Aorta (tissue), 5 donors: ENCODE measurements at regions not wholly inside any gene's neighbourhood (a gene's known extent, or its start where the extent isn't known, plus 50 kb on each side); places are given as distances from the start of the nearest gene placed in this dataset.

ENCODE experiments used
- ATAC-seq: fragments of 200-7000 bp; cut with Tn5 transposase; one replicate; pipeline ENCODE4 v1.9.1; 2022; ENCODE audit warnings: moderate library complexity; ENCODE audit not compliant: low FRiP score
- DNase-seq, 2 donors: peaks; one replicate each; pipeline ENCODE4 v3.0.0-alpha.2; 2020
- H3K27ac ChIP-seq, 2 donors: one replicate each; pipeline ENCODE4 v1.5.1; 2013; ENCODE audit warnings: low read length in 2 of 2, mild to moderate bottlenecking in 2 of 2, moderate library complexity in 2 of 2, control low read depth in 1 of 2, inconsistent platforms in 1 of 2, low read depth in 1 of 2
- H3K27me3 ChIP-seq, 2 donors: one replicate each; pipeline ENCODE4 v1.6.1; 2013; ENCODE audit warnings: control low read depth in 1 of 2, low read length in 1 of 2, mild to moderate bottlenecking in 1 of 2, moderate library complexity in 1 of 2; ENCODE audit not compliant: insufficient read depth in 2 of 2, control insufficient read depth in 1 of 2
- H3K36me3 ChIP-seq, 2 donors: one replicate each; pipeline ENCODE4 v1.6.1; 2013; ENCODE audit warnings: control low read depth in 1 of 2, low read length in 1 of 2, mild to moderate bottlenecking in 1 of 2; ENCODE audit not compliant: insufficient read depth in 2 of 2, control insufficient read depth in 1 of 2
- H3K4me1 ChIP-seq, 2 donors: one replicate each; pipeline ENCODE4 v1.6.1; 2013; ENCODE audit warnings: low read length in 2 of 2, control low read depth in 1 of 2, mild to moderate bottlenecking in 1 of 2, moderate library complexity in 1 of 2; ENCODE audit not compliant: insufficient read depth in 2 of 2, control insufficient read depth in 1 of 2
- H3K4me3 ChIP-seq, 2 donors: one replicate each; pipeline ENCODE4 v1.5.1; 2013; ENCODE audit warnings: low read length in 2 of 2, control low read depth in 1 of 2, mild to moderate bottlenecking in 1 of 2
- H3K9me3 ChIP-seq: one replicate; pipeline ENCODE4 v1.6.1; 2013; ENCODE audit warnings: mild to moderate bottlenecking, low read length; ENCODE audit not compliant: control insufficient read depth
- WGBS, 2 donors: extraction: QIAGEN DNeasy Blood & Tissue Kit; methylation state at CpG; one replicate each; pipeline ENCODE4 v1.1.7; 2013; 5-methylcytosine and 5-hydroxymethylcytosine counted together
- intact Hi-C, 2 donors: fragments of 100-400 bp; cut with DNase I; formaldehyde crosslinking; loops; one replicate each; pipeline versions ENCODE4 v1.14.2 to v1.15.0; 2022
- donor health status: healthy with polysubstance abuse.
- donor health status: Bipolar disorder and iron deficiency.
- donor health status: DM: no; HTN: no; CAD: no.
- donor health status: DM: no; HTN: no; CAD: no.
- donor health status: DM: yes; HTN: yes; CAD: no.

GRCh38 chr7:15747712-15748111, 61.2 kb upstream of the MEOX2 start:
- Histone ChIP-seq H3K9me3 (no peaks in the 10 kb centered on the region), H3K4me3 (no peak overlapping the region), H3K27me3 (no peaks in the 10 kb centered on the region), H3K27ac (no peak overlapping the region), H3K36me3 (no peaks in the 10 kb centered on the region), H3K4me1 (peaks cover 5% of the 10 kb centered on the region in 2 donors)
- 33 to 37% methylated on average over 4 of the region's 4 CpGs for WGBS, 2 donors
- ATAC-seq (no peak), DNase-seq (no peak)
- intact Hi-C loops = no loop called here

GRCh38 chr7:15747301-15747700, 60.8 kb upstream of the MEOX2 start:
- 3 to 7% methylated on average over 2 of the region's 2 CpGs for WGBS, 2 donors
- intact Hi-C loops = no loop called here
- ATAC-seq (peak; percentile 75), DNase-seq (no peak)
- Histone ChIP-seq H3K4me1 (peaks cover 5% of the 10 kb centered on the region in 2 donors), H3K36me3 (no peaks in the 10 kb centered on the region), H3K9me3 (no peaks in the 10 kb centered on the region), H3K27ac (no peak overlapping the region), H3K4me3 (no peak overlapping the region), H3K27me3 (no peaks in the 10 kb centered on the region)

GRCh38 chr7:15743926-15744480, 57.5 kb upstream of the MEOX2 start:
- Histone ChIP-seq H3K9me3 (no peaks in the 10 kb centered on the region), H3K36me3 (no peaks in the 10 kb centered on the region), H3K4me3 (no peak overlapping the region), H3K4me1 (peaks cover 0 to 5% of the 10 kb centered on the region in 2 donors), H3K27ac (no peak overlapping the region), H3K27me3 (no peaks in the 10 kb centered on the region)
- ATAC-seq (no peak), DNase-seq (no peak)
- intact Hi-C loops = no loop called here
- WGBS, 2 donors = 65 to 67% methylated on average over 3 of the region's 3 CpGs

GRCh38 chr7:15737601-15738000, 51.1 kb upstream of the MEOX2 start:
- Histone ChIP-seq H3K4me1 (no peaks in the 10 kb centered on the region), H3K36me3 (no peaks in the 10 kb centered on the region), H3K4me3 (no peak overlapping the region), H3K27ac (no peak overlapping the region), H3K9me3 (no peaks in the 10 kb centered on the region), H3K27me3 (no peaks in the 10 kb centered on the region)
- ATAC-seq (no peak), DNase-seq (no peak)
- intact Hi-C loops = no loop called here
- WGBS, 2 donors = 56% methylated on average over 2 of the region's 2 CpGs
